OCI-LY1 (cell line): ENCODE measurements at regions not wholly inside any gene's neighbourhood (a gene's known extent, or its start where the extent isn't known, plus 50 kb on each side); places are given as distances from the start of the nearest gene placed in this dataset.

Experiments used
- H2AFZ ChIP-seq: fragments of 200-600 bp; sonication (generic), shearing (Covaris generic); 2 replicates; pipeline ENCODE4 v1.6.0; 2014; ENCODE audit warnings: antibody characterized with exemption, mild to moderate bottlenecking, low read length
- H3F3A ChIP-seq: fragments of 200-600 bp; sonication (generic), shearing (Covaris generic); 2 replicates; pipeline ENCODE4 v1.6.0; 2014; ENCODE audit warnings: mild to moderate bottlenecking, antibody characterized with exemption, low read length, moderate library complexity; ENCODE audit not compliant: insufficient read depth
- H3K27ac ChIP-seq: fragments of 200-600 bp; sonication (generic); 2 replicates; pipeline ENCODE4 v1.5.1; 2014; ENCODE audit warnings: low read length, mixed run types, mild to moderate bottlenecking, low read depth; ENCODE audit not compliant: poor library complexity, severe bottlenecking
- H3K27me3 ChIP-seq: fragments of 200-600 bp; sonication (generic); 2 replicates; pipeline ENCODE4 v1.6.0; 2014; ENCODE audit warnings: antibody characterized with exemption, mild to moderate bottlenecking, low read length, moderate library complexity; ENCODE audit not compliant: insufficient read depth
- H3K36me3 ChIP-seq: fragments of 200-600 bp; sonication (generic); 2 replicates; pipeline ENCODE4 v1.6.1; 2014; ENCODE audit warnings: mild to moderate bottlenecking, antibody characterized with exemption, low read length, moderate library complexity, mixed read lengths; ENCODE audit not compliant: insufficient read depth
- H3K4me1 ChIP-seq: fragments of 200-600 bp; sonication (generic); 2 replicates; pipeline ENCODE4 v1.5.1; 2014; ENCODE audit warnings: mild to moderate bottlenecking, low read length, moderate library complexity; ENCODE audit not compliant: insufficient read depth, severe bottlenecking
- H3K4me2 ChIP-seq: fragments of 200-600 bp; sonication (generic), shearing (Covaris generic); 2 replicates; pipeline ENCODE4 v1.6.1; 2014; ENCODE audit warnings: low read length
- H3K4me3 ChIP-seq: fragments of 200-600 bp; sonication (generic); 2 replicates; pipeline ENCODE4 v1.5.1; 2014; ENCODE audit warnings: low read length, low read depth, mild to moderate bottlenecking, mixed read lengths; ENCODE audit not compliant: poor library complexity, severe bottlenecking
- H3K79me2 ChIP-seq: fragments of 200-600 bp; shearing (Covaris generic); 2 replicates; pipeline ENCODE4 v1.6.1; 2016; ENCODE audit warnings: mixed run types, low read length, mixed read lengths; ENCODE audit not compliant: insufficient read depth
- H3K9ac ChIP-seq: fragments of 200-600 bp; sonication (generic), shearing (Covaris generic); 2 replicates; pipeline ENCODE4 v1.6.1; 2014; ENCODE audit warnings: mild to moderate bottlenecking, low read length, mixed read lengths
- H3K9me2 ChIP-seq: fragments of 200-600 bp; sonication (generic), shearing (Covaris generic); 2 replicates; pipeline ENCODE4 v1.6.1; 2014; ENCODE audit warnings: low read depth, mild to moderate bottlenecking, low read length, mixed read lengths
- H3K9me3 ChIP-seq: fragments of 200-600 bp; shearing (Covaris generic); 2 replicates; pipeline ENCODE4 v1.6.1; 2014; ENCODE audit warnings: low read length, mixed read lengths
- H4K20me1 ChIP-seq: fragments of 200-600 bp; sonication (generic), shearing (Covaris generic); 2 replicates; pipeline ENCODE4 v1.6.0; 2016; ENCODE audit warnings: mild to moderate bottlenecking, low read length; ENCODE audit not compliant: insufficient read depth
- EZH2 ChIP-seq: fragments of 200-600 bp; sonication (generic), shearing (Covaris generic); IDR thresholded peaks from 2 replicates; pipeline ENCODE4 v1.8.0; 2017; ENCODE audit warnings: borderline replicate concordance, mixed run types, mild to moderate bottlenecking, antibody characterized with exemption, low read length, moderate library complexity, mixed read lengths
- TF ChIP-seq, protein P1 (sequence below): fragments of 200-600 bp; sonication (generic), shearing (Covaris generic); IDR thresholded peaks from 2 replicates; pipeline ENCODE4 v1.5.1; 2017; ENCODE audit warnings: mild to moderate bottlenecking, antibody characterized with exemption, low read length, moderate library complexity, mixed read lengths

DNA sequence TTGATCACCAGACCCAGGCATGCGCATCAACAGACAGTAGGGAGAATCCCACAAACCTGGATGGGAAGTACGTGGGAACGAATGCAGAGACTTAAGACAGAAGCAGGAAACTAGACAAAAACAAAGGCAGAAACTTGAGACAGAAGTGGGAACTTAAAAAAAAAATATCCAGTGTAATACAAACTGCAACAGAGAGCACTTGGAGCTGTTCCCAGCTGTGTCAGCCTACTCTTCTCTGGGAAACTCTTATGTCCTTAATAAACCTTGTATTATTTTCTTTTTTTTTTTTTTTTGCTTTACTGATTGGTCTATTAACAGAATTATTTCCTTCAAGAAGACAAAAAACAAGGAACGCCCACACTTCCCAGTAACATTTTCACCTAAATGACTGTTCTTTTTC lies 1818.1 kb upstream of the RAG2 start:
- no peaks in the 10 kb centered on the region for H3K9me2 ChIP-seq
- no peaks in the 10 kb centered on the region for H3K36me3 ChIP-seq
- H3K9me3 ChIP-seq, result no peaks in the 10 kb centered on the region
- TF ChIP-seq EZH2, result no peak
- TF ChIP-seq, protein P1, sequence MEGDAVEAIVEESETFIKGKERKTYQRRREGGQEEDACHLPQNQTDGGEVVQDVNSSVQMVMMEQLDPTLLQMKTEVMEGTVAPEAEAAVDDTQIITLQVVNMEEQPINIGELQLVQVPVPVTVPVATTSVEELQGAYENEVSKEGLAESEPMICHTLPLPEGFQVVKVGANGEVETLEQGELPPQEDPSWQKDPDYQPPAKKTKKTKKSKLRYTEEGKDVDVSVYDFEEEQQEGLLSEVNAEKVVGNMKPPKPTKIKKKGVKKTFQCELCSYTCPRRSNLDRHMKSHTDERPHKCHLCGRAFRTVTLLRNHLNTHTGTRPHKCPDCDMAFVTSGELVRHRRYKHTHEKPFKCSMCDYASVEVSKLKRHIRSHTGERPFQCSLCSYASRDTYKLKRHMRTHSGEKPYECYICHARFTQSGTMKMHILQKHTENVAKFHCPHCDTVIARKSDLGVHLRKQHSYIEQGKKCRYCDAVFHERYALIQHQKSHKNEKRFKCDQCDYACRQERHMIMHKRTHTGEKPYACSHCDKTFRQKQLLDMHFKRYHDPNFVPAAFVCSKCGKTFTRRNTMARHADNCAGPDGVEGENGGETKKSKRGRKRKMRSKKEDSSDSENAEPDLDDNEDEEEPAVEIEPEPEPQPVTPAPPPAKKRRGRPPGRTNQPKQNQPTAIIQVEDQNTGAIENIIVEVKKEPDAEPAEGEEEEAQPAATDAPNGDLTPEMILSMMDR, result no peak
- H2AFZ ChIP-seq, result no peak overlapping the region
- no peaks in the 10 kb centered on the region for H3K27me3 ChIP-seq
- no peaks in the 10 kb centered on the region for H3K79me2 ChIP-seq
- no peaks in the 10 kb centered on the region for H4K20me1 ChIP-seq
- H3F3A ChIP-seq, result no peaks in the 10 kb centered on the region
- H3K4me3 ChIP-seq, result no peak overlapping the region
- H3K4me2 ChIP-seq, result no peak overlapping the region
- H3K9ac ChIP-seq, result no peak overlapping the region
- H3K27ac ChIP-seq, result no peak overlapping the region
- no peaks in the 10 kb centered on the region for H3K4me1 ChIP-seq

DNA sequence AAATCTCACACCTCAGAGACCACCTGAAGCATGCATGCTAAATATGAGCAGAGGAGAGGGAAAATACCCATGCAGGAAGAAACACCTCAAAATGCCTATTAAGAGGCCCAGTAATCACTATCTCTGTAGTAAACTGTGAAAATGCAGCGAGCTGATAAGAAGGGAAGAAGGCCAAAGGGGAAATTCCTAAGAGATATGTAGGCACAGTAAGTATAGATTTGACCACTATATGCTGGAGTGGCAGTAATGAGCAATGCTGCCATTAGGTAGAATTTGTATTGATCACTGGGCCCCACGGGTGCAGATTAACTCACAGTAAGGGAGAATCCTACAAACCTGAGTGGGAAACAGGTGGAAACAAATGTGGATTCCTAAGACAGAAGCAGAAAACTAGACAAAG lies 1813.1 kb upstream of the RAG2 start:
- H3K9me2 ChIP-seq, result no peaks in the 10 kb centered on the region
- H3K4me1 ChIP-seq, result no peaks in the 10 kb centered on the region
- no peaks in the 10 kb centered on the region for H3K36me3 ChIP-seq
- no peaks in the 10 kb centered on the region for H3K9me3 ChIP-seq
- H3K9ac ChIP-seq, result no peak overlapping the region
- no peaks in the 10 kb centered on the region for H3K27me3 ChIP-seq
- H3F3A ChIP-seq, result no peaks in the 10 kb centered on the region
- H3K4me3 ChIP-seq, result no peak overlapping the region
- H3K4me2 ChIP-seq, result no peak overlapping the region
- no peaks in the 10 kb centered on the region for H4K20me1 ChIP-seq
- H3K79me2 ChIP-seq, result no peaks in the 10 kb centered on the region
- no peak overlapping the region for H3K27ac ChIP-seq
- no peak for TF ChIP-seq EZH2
- TF ChIP-seq, protein P1, result no peak
- H2AFZ ChIP-seq, result no peak overlapping the region

DNA sequence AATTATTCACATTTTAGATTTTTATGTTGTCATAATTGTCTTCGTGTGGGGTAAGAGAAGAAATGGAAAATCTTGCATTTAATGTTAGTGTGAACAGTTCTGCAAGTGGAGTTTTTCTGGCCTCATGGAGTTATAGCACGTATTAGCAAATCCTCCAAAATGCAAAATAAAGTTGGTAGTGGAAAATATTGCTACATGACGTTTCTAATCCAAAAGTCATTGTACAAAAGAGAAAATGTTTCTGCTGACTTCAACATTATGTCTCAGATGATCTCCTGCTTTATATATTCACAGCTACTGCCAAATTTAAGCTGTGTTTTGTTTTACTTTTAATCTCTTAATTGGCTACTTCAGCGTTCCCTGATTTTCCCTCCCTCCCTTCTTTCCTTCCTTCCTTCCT lies 1804.0 kb upstream of the RAG2 start:
- no peaks in the 10 kb centered on the region for H3K36me3 ChIP-seq
- H3K9ac ChIP-seq, result no peak overlapping the region
- H3K27ac ChIP-seq, result no peak overlapping the region
- no peaks in the 10 kb centered on the region for H3K9me2 ChIP-seq
- H2AFZ ChIP-seq, result no peak overlapping the region
- H3K79me2 ChIP-seq, result no peaks in the 10 kb centered on the region
- H3K27me3 ChIP-seq, result no peaks in the 10 kb centered on the region
- TF ChIP-seq, protein P1, result no peak
- no peak for TF ChIP-seq EZH2
- H3K4me3 ChIP-seq, result no peak overlapping the region
- H3K9me3 ChIP-seq, result no peaks in the 10 kb centered on the region
- H3K4me1 ChIP-seq, result no peaks in the 10 kb centered on the region
- H3K4me2 ChIP-seq, result no peak overlapping the region
- H3F3A ChIP-seq, result no peaks in the 10 kb centered on the region
- no peaks in the 10 kb centered on the region for H4K20me1 ChIP-seq
